Brain pericyte (primary cell): ENCODE measurements at regions not wholly inside any gene's neighbourhood (a gene's known extent, or its start where the extent isn't known, plus 50 kb on each side); places are given as distances from the start of the nearest gene placed in this dataset.

Source experiments
- DNase-seq: peaks from one replicate; pipeline ENCODE4 v3.0.0-alpha.2; 2012; ENCODE audit warnings: low read depth, low spot score

DNA sequence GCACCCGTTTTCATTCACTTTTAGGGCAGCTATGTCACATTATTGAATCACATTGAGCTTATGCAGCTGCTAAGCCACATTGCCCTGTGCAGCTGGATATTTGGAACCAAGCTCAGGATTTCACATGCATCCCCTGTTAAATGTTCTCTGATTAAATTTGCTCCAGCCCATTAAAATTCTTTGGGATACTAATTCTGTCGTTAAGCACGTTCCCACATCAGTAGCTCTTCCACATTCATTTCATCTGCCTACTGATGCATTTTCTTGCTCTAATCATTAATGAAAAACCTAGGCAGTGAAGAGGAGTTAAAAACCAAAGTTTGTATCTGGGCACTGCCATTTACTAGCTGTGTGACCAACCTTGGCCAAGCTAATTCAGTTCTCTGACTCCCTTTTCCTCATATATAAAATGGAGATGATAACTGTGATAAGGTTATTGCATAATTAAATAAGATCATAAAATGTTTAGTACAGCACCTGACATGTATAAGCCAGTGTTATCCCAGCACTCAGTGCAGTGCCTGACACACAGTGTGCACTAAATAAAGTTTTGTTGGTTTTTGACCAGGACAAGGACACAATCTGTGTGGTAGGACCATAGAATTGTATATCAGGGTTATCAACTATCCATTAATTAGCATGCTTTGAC lies 222.2 kb upstream of the ATP11B start:
- no peak for DNase-seq

DNA sequence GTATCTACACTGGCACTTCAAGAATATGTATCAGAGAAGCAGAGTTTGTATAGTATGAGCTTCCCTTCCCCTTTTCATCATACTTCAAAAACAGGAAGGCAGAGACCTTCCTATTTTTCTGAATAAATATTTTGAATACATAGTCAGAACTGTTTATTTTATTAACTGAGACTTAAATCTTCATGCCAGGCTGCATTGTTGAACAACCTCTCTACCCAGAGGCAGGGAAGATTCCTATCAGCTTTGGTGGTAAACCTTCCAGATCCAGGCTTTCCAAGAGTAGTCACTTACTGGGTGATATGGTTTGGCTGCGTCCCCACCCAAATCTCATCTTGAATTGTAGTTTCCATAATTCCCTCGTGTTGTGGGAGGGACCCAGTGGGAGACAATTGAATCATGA lies 217.4 kb upstream of the ATP11B start:
- DNase-seq, result no peak

DNA sequence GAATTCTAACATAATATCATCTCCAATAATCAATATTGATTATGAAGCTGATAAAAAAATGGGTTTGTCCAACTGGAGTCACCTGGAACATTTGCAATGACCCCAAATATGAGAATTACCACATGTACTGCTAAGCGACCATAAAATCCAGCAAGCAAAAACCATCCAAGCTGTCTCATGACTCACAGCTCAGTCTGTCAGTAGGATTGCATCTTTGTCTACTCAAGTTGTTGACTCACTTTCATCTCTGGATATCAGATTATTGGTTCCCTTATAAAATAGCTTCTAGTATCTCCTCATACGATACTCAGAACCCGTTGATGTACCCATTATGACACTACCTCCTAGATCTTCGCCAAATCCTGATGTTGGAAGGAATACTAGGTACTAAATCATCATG lies 209.8 kb upstream of the ATP11B start:
- DNase-seq, result no peak

DNA sequence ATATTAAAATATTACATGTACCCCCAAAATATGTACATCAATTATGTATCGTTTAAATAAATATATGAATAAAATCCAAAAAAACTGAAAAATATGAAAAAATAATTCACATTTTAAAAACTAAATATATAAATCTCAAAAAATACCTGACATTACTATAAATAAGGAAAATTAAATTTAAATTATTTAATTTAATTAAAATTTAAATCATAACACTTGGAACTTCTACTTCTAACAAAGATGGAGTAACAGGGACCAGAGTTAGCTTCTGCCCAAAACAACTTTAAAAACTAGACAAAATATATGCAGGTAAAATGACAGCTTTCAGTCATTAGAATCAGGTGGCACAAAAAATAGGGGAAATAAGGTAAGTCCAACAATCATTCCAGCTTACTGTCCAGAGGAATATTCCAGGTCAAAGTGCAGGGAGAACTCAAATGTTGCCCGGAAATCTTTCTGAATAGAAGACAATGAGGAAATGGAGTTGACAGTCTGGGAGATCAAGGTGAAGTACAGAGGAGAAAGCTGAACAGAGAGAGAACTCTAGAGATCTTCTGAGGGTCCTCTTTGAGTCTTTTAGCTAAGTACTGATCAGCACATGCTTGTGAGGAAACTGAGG lies 207.7 kb upstream of the ATP11B start:
- DNase-seq, result no peak

DNA sequence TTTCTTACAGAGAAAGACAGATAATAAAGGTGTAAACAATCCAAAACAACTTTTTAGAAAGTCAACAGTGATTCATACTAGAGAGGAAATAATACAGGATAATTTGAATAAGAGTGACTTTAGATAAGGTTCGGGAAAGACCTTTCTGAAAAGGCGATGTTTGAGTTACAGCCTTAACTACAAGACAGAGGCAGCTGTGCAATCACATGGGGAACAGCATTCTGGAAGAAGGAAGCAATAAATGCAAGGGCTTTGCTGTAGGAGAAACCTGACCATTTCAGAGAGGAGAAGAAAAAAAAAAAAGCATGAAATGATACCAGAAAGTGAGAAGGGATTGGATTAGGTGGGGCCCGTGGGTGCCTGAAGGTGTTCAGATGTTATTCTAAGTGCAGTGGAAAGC lies 200.6 kb upstream of the ATP11B start:
- no peak for DNase-seq

DNA sequence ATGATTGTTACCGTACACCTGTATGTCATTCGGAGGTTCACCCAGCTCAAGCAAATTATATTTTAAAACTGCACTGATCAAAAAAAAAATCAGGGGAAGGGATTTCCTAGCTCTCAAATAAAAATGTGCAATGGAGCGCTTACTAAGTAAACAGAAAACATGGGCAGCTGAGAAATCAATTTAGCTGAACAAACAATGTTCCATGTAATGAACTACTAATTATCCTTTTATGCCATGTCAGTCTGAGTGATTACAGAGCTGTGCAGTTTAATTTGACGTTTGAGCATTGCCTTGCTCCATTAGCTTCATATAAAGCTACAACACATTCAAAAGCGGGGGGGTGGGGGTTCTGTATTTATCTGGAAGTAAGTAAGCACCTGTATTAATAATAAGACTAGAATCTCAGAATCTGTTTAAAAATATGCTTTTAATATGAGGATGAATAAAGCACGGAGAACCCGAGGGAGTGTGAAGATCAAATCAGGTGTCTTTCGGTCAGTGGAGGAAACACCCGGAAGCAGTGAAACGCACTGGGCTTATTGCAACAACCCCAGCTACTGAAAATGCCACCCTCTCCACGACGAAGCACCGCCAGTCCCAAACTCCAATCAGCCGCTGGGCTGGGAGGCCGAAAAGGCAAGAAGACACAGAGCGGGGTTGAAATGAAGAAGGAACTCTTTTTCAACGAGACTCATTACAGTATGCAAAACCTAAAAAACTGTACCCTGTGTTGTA lies 196.5 kb upstream of the ATP11B start:
- no peak for DNase-seq

DNA sequence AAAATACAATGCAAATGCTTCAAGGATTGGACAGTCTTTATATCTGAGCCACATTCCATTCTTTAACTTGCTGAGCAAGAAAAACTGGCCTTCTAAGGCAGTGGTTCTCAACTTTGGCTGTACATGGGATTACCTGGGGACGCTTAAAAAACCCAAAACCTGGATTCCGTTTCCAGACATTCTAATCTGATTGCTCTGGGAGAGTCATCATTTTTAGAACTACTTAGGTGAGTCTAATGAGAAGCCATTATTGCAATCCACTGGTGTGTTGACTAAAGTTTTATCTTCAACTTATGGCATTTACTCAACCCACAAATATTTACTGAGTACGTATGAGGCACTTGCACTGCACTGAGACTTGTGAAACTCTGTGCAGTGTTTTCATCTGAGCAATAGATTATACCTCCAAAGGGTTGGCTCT lies 195.7 kb upstream of the ATP11B start:
- DNase-seq, result no peak

DNA sequence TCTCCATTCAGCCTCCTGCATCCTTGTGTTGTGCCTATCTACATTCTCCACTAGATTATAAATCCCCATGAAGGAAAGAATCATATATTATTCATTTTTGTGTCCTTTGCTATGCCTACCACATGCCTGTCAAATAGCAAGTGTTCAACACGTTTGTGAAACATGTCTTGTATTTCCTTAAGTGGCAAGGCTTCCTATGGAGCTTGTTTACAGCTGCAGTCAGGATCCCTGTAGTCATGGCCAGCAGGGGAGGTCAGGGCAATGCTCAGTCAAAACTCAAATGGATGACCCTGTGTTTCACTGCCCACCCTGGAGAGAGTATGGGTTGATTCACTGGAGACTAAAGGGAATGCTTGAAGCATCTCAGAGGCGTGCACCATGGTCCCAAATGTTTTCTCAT lies 191.7 kb upstream of the ATP11B start:
- no peak for DNase-seq

DNA sequence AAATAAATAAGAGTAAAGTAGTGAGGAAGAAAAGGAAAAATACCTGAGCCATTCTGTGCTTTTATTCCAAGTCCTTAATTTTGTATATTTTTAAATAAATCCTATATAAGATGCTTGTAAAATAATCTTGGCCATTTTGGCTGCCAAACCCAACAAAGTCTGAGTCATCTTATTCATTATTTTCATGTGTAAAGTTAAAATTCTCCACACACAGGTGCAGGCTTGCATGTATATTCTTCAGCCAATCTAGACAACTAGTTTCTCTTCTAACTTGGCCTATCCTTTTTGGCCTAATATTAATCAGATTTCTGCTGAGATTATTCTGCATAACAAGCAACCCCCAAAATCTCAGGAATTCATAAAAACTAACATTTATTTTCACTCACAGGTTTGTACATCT lies 189.8 kb upstream of the ATP11B start:
- DNase-seq, result no peak

DNA sequence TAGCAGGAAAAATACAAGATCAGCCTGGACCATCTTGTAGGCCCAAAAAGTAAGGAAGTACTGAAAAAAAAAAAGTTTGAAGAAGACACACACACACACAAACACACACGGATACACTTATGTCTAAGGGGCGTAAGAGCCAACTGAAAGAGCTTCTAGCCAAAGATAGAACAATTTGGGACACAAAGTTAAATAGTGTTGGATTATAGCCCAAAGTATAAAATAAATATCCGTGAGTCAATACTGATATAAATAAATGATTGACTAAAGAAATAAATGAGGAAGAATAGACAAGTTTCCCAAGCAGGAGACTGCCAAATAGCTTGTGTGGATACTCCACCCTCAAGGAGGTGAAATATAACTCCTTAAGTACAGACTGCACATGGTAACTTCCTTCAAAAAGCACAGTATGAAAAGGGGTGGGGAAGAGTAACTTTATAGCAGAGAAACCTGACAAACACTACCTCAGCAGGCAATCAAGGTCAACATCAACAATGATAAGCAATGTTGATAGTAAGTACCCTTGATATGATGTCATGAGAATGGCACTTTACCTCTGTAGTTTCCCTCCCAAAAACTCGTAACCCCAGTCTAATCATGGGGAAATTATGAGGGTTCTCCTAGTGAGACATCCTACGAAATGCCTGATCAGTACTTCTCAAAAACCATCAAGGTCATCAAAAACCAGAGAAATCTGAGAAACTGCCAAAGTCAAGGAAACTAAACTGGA lies 187.3 kb upstream of the ATP11B start:
- DNase-seq, result no peak

DNA sequence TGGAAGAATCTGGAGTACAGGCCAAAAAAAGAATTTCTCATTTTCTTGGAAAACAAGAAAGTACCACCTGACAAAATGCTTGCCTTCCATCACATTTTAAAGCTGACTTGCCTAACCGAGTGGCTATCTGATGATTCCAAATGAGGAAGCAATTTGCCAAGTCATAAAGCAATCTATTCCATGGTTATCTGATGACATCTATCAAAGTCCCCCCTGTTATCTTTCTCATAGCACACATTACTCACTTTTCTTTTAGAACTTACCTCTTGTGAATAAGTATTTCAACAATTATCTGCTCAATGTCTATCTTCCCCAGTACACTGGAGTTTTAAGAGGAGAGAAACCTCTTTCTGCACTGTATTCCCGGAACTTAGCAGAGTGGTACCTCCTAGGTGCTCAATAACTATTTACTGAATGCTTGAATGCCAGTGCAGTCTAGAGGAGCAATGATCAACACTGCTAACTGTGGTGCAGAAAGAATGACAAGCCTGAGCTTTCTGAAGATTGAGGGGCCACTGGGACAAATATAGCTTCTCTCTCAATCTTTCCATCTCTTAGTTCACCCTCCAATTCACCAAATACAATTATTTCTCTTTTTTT lies 186.3 kb upstream of the ATP11B start:
- DNase-seq, result no peak

DNA sequence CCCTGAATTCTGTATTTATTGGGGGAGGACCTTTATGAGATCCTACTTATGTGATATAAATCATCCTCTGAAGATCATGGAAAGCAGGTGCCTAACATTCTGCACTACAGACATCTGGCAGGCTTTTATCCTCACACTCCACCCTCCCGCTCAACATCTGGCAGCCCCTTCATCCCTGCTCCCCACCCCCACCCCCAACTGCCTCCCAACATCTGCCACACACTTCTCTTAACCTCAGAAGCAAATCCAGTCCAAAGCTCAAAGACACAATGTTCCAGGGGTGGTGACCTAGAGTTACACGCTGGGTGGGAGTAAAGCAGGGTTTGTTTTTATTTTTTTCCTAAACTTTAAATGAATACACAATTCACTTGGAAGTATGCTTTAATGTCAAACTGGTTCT lies 184.5 kb upstream of the ATP11B start:
- no peak for DNase-seq

DNA sequence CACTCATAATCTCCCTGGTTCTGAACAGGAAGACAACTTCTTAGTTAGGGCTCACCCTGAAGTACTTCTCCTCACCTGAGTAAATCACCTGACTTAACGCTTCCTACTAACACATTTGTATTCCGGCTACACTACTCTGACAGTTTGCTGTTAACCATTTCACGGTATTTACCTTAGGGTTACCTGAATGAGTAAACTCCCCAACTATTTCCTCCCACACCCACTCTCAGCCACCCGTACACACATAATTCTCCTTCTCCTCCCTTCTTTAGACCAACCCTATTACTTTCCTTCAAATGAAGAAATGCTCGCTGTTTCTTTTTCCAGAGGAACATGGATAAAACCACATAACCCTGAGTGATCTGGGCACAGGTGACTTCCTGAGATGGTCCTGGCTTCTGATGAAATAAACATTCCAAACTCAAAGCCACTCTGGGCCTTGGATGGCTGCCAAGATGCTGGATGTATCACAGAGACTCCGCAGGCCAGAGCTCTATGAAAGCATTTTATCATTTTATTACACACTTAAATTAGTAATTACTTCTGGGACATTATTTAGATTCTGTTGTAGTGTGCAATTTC lies 183.6 kb upstream of the ATP11B start:
- no peak for DNase-seq

DNA sequence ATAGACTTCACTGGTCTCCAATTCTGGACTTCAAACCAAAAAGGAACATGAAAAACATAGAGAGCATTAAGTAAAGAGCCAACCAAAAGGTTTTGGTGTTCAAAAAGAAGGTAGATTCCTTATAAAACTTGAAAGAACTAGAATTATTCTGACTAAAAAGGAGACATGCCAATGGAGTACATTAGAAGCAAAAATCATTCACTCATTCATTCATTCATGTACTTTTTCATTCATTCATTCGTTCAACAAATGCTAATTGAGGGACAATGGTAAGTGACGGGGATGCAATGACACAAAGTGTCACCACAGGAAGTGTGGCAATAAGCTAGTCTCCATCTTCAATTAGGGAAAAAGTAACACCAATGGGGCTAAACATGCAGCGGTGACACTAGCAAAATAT lies 181.0 kb upstream of the ATP11B start:
- no peak for DNase-seq

DNA sequence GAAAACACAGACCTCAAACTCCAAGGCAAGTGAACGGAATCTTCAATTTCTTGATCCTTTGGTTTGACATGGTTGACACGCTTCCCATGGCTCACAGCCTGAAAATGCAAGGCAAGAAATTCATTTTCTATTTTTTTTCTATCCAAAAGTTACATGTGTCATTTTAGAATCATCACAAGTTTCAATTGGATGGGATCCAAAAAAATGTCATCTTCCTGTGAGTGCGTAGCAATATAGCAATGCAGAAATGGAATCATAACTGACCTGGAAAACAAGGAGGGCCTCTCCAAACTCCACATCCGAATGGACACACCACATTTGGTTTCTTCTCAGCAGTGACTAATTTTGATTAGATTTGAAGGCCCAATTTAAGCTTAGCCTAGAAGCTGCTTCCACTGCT lies 175.8 kb upstream of the ATP11B start:
- no peak for DNase-seq

DNA sequence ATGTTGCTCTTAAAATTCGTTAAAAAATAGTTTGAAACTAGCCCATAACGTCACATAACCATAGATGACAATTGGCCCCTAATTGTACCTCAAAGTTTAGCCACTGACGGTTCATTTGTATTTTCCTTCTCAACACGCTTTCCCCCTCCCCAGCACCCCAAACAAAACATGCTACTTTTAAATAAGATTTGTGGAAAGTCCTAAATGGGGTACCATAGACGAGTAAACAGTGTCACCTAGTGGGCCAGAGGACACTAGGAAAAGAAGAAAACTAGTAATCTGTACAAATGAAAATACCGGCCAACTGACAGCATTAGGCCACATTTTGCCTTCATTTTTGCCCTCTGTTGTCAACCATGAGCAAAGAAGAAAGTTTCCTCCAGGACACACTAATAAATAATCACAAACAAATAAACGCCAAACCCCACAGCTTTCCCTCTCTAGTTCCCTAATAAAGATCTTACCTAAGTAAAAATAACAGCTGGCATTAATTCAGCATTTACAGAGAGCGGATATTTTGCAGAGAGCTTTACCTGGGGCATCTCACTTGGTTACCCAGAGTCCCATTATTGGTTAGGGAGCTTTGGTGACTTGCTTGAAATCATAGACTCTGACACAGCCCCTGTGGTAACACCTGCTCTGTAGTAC lies 175.1 kb upstream of the ATP11B start:
- DNase-seq, result no peak

DNA sequence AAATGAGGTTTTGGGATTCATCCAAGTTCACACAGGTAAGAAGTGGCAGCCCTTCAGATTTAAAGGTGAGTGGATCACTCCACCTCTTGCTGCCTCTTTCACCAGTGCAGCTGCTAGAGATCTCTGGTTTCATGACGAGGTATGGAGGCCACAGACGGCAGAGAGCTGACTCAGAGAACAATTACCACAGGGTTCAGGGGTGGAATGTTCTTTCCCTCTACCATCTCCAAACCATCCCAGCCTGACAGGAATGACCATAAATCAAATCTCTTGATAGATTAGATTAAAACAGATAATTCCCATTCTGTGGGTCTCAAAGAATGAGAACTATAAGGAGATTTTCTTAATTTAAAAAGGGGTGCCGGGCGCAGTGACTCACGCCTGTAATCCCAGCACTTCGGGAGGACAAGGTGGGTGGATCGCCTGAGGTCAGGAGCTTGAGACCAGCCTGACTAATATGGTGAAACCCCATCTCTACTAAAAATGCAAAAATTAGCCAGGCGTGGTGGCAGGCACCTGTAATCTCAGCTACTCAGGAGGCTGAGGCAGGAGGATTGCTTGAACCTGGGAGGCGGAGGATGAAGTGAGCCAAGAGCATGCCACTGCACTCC lies 174.2 kb upstream of the ATP11B start:
- DNase-seq, result no peak

DNA sequence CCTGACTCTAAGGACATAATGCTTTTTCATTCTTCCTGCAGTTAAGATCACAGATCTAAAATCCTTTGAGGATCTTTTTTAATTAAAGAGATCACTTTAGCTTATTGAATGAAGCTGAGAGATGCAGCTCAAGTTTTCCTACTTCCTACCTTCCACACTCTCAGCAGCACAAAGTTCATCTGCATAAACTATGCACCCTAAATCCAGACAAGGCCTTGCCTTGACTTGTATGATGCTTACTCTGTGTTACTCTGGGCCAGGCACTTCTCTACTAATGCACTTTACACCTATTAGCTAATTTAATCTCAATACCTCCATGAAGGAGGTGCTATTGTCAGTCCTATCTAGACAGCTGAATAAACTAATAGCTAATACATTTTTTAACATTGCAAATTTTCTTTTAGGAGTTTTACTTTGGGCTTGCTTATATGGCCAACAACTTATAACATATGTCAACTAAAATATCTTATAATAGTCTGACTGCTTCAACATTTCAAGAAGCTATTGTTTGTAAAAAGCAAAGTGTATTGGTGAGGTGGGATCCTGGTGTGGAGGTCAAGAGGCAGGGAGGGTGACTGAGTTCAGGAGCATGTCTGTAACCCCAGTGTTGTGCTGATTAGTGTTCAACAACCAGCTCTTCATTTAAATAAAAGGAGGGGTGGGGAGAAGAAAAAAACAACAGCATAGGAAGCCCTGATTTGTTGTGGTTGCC lies 172.4 kb upstream of the ATP11B start:
- DNase-seq, result no peak

DNA sequence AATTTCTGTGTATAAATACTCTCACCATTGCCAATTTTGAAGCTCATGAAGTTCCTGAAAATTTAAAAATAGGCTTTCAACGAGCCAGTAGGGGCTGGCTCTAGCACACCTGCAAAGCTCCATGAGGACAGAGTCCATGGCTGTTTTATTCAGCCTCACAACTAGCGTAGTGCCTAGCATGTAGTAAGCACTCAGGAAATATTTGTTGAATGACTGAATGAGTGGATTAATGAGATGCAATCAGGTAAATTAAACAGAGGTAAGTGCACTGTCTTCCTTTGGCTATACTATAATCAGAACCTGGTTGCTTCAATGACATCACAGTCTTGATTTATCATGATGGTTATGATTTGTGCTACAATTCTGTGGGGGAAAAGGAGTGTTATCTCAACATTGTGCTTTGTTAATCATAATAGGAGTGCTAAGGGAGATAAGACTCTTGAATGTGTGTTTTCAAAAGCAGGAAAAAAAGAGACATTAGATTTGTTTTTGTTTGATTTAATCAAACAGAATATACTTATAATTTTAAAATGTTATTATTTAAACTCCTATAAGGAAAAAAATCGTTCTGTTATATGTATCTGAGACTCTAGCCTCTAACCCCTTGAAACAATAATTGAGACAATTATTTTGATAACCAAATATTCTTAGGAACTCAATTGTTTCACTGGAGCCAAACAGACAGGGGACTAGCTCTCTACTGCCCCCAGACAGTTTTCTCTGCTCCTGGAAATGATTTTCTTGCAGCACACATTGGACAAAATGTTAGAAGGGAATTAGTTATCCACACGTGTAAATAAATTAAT lies 171.7 kb upstream of the ATP11B start:
- DNase-seq, result no peak

DNA sequence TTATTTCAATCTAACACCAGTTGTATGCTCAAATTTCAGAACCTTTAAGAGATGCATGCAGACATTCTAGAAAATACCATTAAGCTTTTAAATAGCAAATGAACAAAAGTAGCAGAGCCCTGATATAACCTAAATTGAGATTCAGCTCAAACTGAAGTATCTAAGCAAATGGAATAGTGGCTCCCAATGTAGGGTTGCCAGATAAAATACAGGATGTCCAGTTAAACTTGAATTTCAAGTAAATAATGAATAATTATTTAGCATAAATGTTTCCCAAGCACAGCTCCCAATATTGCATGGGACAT lies 171.1 kb upstream of the ATP11B start:
- no peak for DNase-seq
